K562 (cell line): ENCODE measurements at regions not wholly inside any gene's neighbourhood (a gene's known extent, or its start where the extent isn't known, plus 50 kb on each side); places are given as distances from the start of the nearest gene placed in this dataset.

ENCODE experiments used
- ATAC-seq: fragments of 200-7000 bp; cut with Tn5 transposase; 3 replicates; pipeline ENCODE4 v1.9.1; 2020; ENCODE audit warnings: moderate library complexity
- BruUV-seq: library from RNA; stranded (reverse); fragments of 400-500 nt; replicated peaks from 2 replicates; lab custom pipeline; 2021; lab: Mats Ljungman, UMichigan
- CTCF ChIA-PET: fragments of 300-600 bp; formaldehyde crosslinking; extraction: SDS; loops from one replicate; lab custom pipeline; 2021; ENCODE audit warnings: low intra/inter-chr PET ratio; lab: Yijun Ruan, JAX
- POLR2A ChIA-PET: fragments of 300-600, 350-650 bp; sonication (Branson Sonifier 250); formaldehyde crosslinking; extraction: SDS; loops from one replicate; lab custom pipeline; 2021; ENCODE audit warnings: antibody characterized with exemption, inconsistent platforms; lab: Yijun Ruan, JAX
- DNase-seq, 4 experiments: peaks; one replicate each; pipeline versions ENCODE4 v3.0.0 to v3.0.0-alpha.2; 2011 to 2018; ENCODE audit warnings: low spot score in 3 of 4, mixed read lengths in 3 of 4; ENCODE audit errors: extremely low read depth in 1 of 4
- FAIRE-seq: peaks from 2 replicates; lab custom pipeline; 2011; peaks lifted over from hg19 to GRCh38; lab: Jason Lieb, UNC
- H2AFZ ChIP-seq: 2 replicates; pipeline ENCODE4 v1.6.0; 2011; ENCODE audit warnings: low read depth, low read length, control low read depth, inconsistent platforms
- H3K27ac ChIP-seq: fragments of 200-600 bp; 3 replicates; pipeline ENCODE4 v1.8.0; 2011; ENCODE audit warnings: low read depth, mild to moderate bottlenecking, control low read depth, inconsistent platforms, low read length, moderate library complexity, mixed read lengths; ENCODE audit errors: extremely low read depth
- H3K27me3 ChIP-seq, 2 experiments: fragments of 300-600 bp in 1 of 2; 2 replicates in 1 of 2; 3 replicates in 1 of 2; pipeline versions ENCODE4 v1.6.0 to v1.8.0; 2011; ENCODE audit warnings: inconsistent platforms in 2 of 2, low read length in 2 of 2, mild to moderate bottlenecking in 1 of 2, mixed read lengths in 1 of 2, moderate library complexity in 1 of 2; ENCODE audit not compliant: control insufficient read depth in 2 of 2, insufficient read depth in 2 of 2
- H3K36me3 ChIP-seq: fragments of 300-600 bp; 3 replicates; pipeline ENCODE4 v1.8.0; 2011; ENCODE audit warnings: mild to moderate bottlenecking, low read length, inconsistent platforms; ENCODE audit not compliant: control insufficient read depth, insufficient read depth
- H3K4me1 ChIP-seq, 2 experiments: fragments of 200-600 bp in 1 of 2; replicated peaks in 1 of 2; 2 replicates in 1 of 2; 3 replicates in 1 of 2; pipeline versions ENCODE4 v1.5.1 to v1.8.0; 2011; ENCODE audit warnings: inconsistent platforms in 2 of 2, low read length in 2 of 2, mild to moderate bottlenecking in 1 of 2, mixed read lengths in 1 of 2, moderate library complexity in 1 of 2; ENCODE audit not compliant: control insufficient read depth in 2 of 2, insufficient read depth in 2 of 2
- H3K4me2 ChIP-seq: 2 replicates; pipeline ENCODE4 v1.6.1; 2011; ENCODE audit warnings: low read length, control low read depth, inconsistent platforms, mixed read lengths; ENCODE audit not compliant: insufficient read depth
- H3K4me3 ChIP-seq: fragments of 200-600 bp; sonication (generic), shearing (Covaris generic); 2 replicates; pipeline ENCODE4 v1.5.1; 2016; ENCODE audit warnings: control low read depth, inconsistent platforms
- H3K79me2 ChIP-seq: fragments of 200-600 bp; 3 replicates; pipeline ENCODE4 v1.8.0; 2011; ENCODE audit warnings: low read length, inconsistent platforms; ENCODE audit not compliant: control insufficient read depth, insufficient read depth
- H3K9ac ChIP-seq, 2 experiments: 2 replicates each; pipeline versions ENCODE4 v1.6.0 to v1.6.1; 2011; ENCODE audit warnings: low read depth in 2 of 2, low read length in 2 of 2, control low read depth in 1 of 2, inconsistent platforms in 1 of 2, mild to moderate bottlenecking in 1 of 2, mixed read lengths in 1 of 2; ENCODE audit not compliant: insufficient read depth in 1 of 2
- H3K9me1 ChIP-seq: one replicate; pipeline ENCODE4 v1.6.0; 2011; ENCODE audit warnings: inconsistent platforms, mild to moderate bottlenecking, low read length, moderate library complexity; ENCODE audit not compliant: control insufficient read depth, insufficient read depth
- H3K9me3 ChIP-seq: replicated peaks from 2 replicates; pipeline ENCODE4 v1.5.1; 2011; ENCODE audit warnings: low read depth, low read length, inconsistent platforms; ENCODE audit not compliant: control insufficient read depth, insufficient read depth
- H4K20me1 ChIP-seq: replicated peaks from 2 replicates; pipeline ENCODE4 v1.6.1; 2011; ENCODE audit warnings: low read length, inconsistent platforms, mixed read lengths; ENCODE audit not compliant: control insufficient read depth, insufficient read depth
- CBFA2T2 ChIP-seq: fragments of 450-650 bp; conservative IDR thresholded peaks from 2 replicates; pipeline ENCODE4 v1.6.1; 2017; ENCODE audit warnings: mild to moderate bottlenecking
- CSDE1 ChIP-seq, 2 experiments: fragments of 450-650 bp; IDR thresholded peaks; 2 replicates each; pipeline ENCODE4 v1.6.1; 2016; ENCODE audit warnings: mild to moderate bottlenecking in 1 of 2
- FOSL1 ChIP-seq: fragments of 200-800 bp; sonication (Bioruptor generic); conservative IDR thresholded peaks from 2 replicates; pipeline ENCODE4 v1.6.1; 2016; ENCODE audit warnings: missing genetic modification characterization, missing compliant biosample characterization
- KLF1 ChIP-seq: fragments of 450-650 bp; IDR thresholded peaks from 2 replicates; pipeline ENCODE4 v1.6.1; 2016; ENCODE audit warnings: missing genetic modification characterization, missing compliant biosample characterization
- MAFG ChIP-seq: fragments of 450-650 bp; conservative IDR thresholded peaks from 2 replicates; pipeline ENCODE4 v1.6.1; 2016; ENCODE audit warnings: missing genetic modification characterization, missing compliant biosample characterization
- MTA3 ChIP-seq: fragments of 450-650 bp; formaldehyde crosslinking; IDR thresholded peaks from 2 replicates; pipeline ENCODE4 v1.6.1; 2017; ENCODE audit warnings: mild to moderate bottlenecking, borderline replicate concordance
- NRF1 ChIP-seq, 2 experiments: fragments of 450-650 bp; IDR thresholded peaks in 1 of 2; conservative IDR thresholded peaks in 1 of 2; 2 replicates each; pipeline ENCODE4 v1.6.1; 2014; ENCODE audit warnings: mild to moderate bottlenecking in 2 of 2
- RBM14 ChIP-seq: fragments of 200-400 bp; formaldehyde crosslinking; IDR thresholded peaks from 2 replicates; pipeline ENCODE4 v1.6.1; 2018; ENCODE audit warnings: low read depth, mild to moderate bottlenecking, low read length, moderate library complexity, borderline replicate concordance; ENCODE audit not compliant: insufficient read depth
- SAFB ChIP-seq: fragments of 200-400 bp; formaldehyde crosslinking; IDR thresholded peaks from 2 replicates; pipeline ENCODE4 v1.6.1; 2017; ENCODE audit warnings: low read depth, low read length, borderline replicate concordance
- SIRT6 ChIP-seq: IDR thresholded peaks from one replicate; pipeline ENCODE4 v1.6.1; 2012; ENCODE audit warnings: low read depth, mild to moderate bottlenecking, control low read depth, inconsistent platforms, low read length, moderate library complexity
- ZNF175 ChIP-seq: fragments of 200-800 bp; sonication (Bioruptor generic); IDR thresholded peaks from 2 replicates; pipeline ENCODE4 v1.6.1; 2016; ENCODE audit warnings: low read depth, mild to moderate bottlenecking, missing genetic modification characterization, missing compliant biosample characterization
- ZNF23 ChIP-seq: fragments of 250-450 bp; sonication (Bioruptor Pico); IDR thresholded peaks from 2 replicates; pipeline ENCODE4 v1.4.0; 2020; ENCODE audit warnings: mild to moderate bottlenecking
- ZNF232 ChIP-seq: sonication (generic); formaldehyde crosslinking; IDR thresholded peaks from 2 replicates; pipeline ENCODE4 v1.8.0; 2022; ENCODE audit warnings: mild to moderate bottlenecking, missing genetic modification reagents
- ZNF431 ChIP-seq: sonication (generic); formaldehyde crosslinking; IDR thresholded peaks from 2 replicates; pipeline ENCODE4 v1.8.0; 2022; ENCODE audit warnings: mild to moderate bottlenecking, missing genetic modification reagents
- ZNF589 ChIP-seq: fragments of 200-800 bp; sonication (Bioruptor generic); IDR thresholded peaks from 2 replicates; pipeline ENCODE4 v1.6.1; 2016; ENCODE audit warnings: low read depth, missing genetic modification characterization, missing compliant biosample characterization
- WGBS: fragments of 100-300 bp; shearing (Covaris generic); methylation state at CpG from one replicate; pipeline ENCODE4 v1.1.6; 2016; ENCODE audit warnings: low coverage, mixed read lengths; ENCODE audit not compliant: insufficient coverage; ENCODE audit errors: missing lambda C conversion rate; 5-methylcytosine and 5-hydroxymethylcytosine counted together
- in situ Hi-C: fragments of 300-500 bp; cut with MboI; formaldehyde crosslinking; loops from 4 replicates; pipeline ENCODE4 v1.15.0; 2018; ENCODE audit warnings: inconsistent platforms, mixed read lengths
- intact Hi-C: fragments of 100-400 bp; cut with micrococcal nuclease; formaldehyde crosslinking; loops from 2 replicates; pipeline ENCODE4 v1.14.2; 2022
- TF ChIP-seq, protein P1 (sequence below): fragments of 250-450 bp; sonication (Bioruptor Pico); IDR thresholded peaks from 2 replicates; pipeline ENCODE4 v1.8.0; 2022; ENCODE audit warnings: moderate library complexity, mild to moderate bottlenecking, inconsistent platforms
- TF ChIP-seq, protein P2 (sequence below): fragments of 200-800 bp; sonication (Bioruptor generic); IDR thresholded peaks from 2 replicates; pipeline ENCODE4 v1.6.1; 2017; ENCODE audit warnings: missing genetic modification characterization, missing compliant biosample characterization
- TF ChIP-seq, protein P3 (sequence below): IDR thresholded peaks from 2 replicates; pipeline ENCODE4 v1.6.1; 2012; ENCODE audit warnings: low read depth, low read length, improper control_type of control experiment, borderline replicate concordance

DNA sequence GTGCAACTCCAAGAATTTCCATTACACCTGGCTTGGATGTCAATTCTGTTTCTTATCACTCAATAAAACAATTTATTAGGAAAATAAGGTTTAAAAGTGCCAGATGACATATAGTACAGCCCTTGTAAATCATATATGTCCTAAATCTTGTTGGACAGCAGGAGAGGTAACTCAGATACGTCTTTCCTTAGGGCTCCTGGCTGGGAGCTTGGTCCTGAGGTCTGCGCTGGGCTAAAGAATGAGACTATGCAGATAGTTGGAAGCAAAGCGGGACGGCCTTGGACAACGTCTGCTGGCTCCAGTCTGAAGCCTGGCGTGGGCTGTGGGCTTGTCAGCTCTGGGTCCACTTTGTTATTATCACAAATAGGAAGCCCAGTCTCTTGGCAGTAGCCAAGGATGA is 377.0 kb downstream of the DLEU7 start:
- peaks cover 0 to 12% of the 10 kb centered on the region in 2 experiments; a peak in 3 of 5 replicates for H3K4me1 ChIP-seq
- FAIRE-seq (no peak), DNase-seq (no peak), ATAC-seq (no peak)
- H3K9ac ChIP-seq = no peak overlapping the region
- no peak overlapping the region for H3K4me3 ChIP-seq
- no peaks in the 10 kb centered on the region for H3K9me3 ChIP-seq
- no peaks in the 10 kb centered on the region for H3K79me2 ChIP-seq
- H3K9me1 ChIP-seq = no peaks in the 10 kb centered on the region
- no peak overlapping the region for H3K27ac ChIP-seq
- no peaks in the 10 kb centered on the region for H4K20me1 ChIP-seq
- ChIA-PET CTCF (no interaction called here), POLR2A (interaction anchor here (0.6 kb wide), 1 partner anchor 9 kb away, joined by 5 read pairs; no protein-coding TSS in a partner anchor)
- no peaks in the 10 kb centered on the region for H3K27me3 ChIP-seq
- no peak overlapping the region for H2AFZ ChIP-seq
- no peaks in the 10 kb centered on the region for H3K36me3 ChIP-seq
- intact Hi-C loops (no loop called here), in situ Hi-C loops (no loop called here)
- H3K4me2 ChIP-seq = no peak overlapping the region
- WGBS = 93% methylated on average over 5 of the region's 6 CpGs
- BruUV-seq = no TSS peak
- TF ChIP-seq SIRT6 = no peak
- no peak for TF ChIP-seq KLF1
- TF ChIP-seq RBM14 = no peak
- TF ChIP-seq, protein P1, sequence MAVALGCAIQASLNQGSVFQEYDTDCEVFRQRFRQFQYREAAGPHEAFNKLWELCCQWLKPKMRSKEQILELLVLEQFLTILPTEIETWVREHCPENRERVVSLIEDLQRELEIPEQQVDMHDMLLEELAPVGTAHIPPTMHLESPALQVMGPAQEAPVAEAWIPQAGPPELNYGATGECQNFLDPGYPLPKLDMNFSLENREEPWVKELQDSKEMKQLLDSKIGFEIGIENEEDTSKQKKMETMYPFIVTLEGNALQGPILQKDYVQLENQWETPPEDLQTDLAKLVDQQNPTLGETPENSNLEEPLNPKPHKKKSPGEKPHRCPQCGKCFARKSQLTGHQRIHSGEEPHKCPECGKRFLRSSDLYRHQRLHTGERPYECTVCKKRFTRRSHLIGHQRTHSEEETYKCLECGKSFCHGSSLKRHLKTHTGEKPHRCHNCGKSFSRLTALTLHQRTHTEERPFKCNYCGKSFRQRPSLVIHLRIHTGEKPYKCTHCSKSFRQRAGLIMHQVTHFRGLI (CRISPR knock-in tag) = no peak
- TF ChIP-seq ZNF589 (CRISPR knock-in tag) = no peak
- no peak for TF ChIP-seq MAFG (tag)
- no peak for TF ChIP-seq FOSL1 (tag)
- no peak for TF ChIP-seq ZNF23 (CRISPR knock-in tag)
- no peak for TF ChIP-seq ZNF232 (CRISPR knock-in tag)
- TF ChIP-seq, protein P2, sequence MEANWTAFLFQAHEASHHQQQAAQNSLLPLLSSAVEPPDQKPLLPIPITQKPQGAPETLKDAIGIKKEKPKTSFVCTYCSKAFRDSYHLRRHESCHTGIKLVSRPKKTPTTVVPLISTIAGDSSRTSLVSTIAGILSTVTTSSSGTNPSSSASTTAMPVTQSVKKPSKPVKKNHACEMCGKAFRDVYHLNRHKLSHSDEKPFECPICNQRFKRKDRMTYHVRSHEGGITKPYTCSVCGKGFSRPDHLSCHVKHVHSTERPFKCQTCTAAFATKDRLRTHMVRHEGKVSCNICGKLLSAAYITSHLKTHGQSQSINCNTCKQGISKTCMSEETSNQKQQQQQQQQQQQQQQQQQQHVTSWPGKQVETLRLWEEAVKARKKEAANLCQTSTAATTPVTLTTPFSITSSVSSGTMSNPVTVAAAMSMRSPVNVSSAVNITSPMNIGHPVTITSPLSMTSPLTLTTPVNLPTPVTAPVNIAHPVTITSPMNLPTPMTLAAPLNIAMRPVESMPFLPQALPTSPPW (CRISPR knock-in tag) = no peak
- no peak for TF ChIP-seq NRF1 (conservative IDR thresholded peaks at IDR 0.05 in 1 of 2, IDR thresholded peaks at IDR 0.05 in 1 of 2)
- TF ChIP-seq CBFA2T2 = no peak
- TF ChIP-seq ZNF431 (CRISPR knock-in tag) = no peak
- TF ChIP-seq MTA3 = no peak
- no peak for TF ChIP-seq SAFB
- no peak for TF ChIP-seq ZNF175
- TF ChIP-seq CSDE1 (IDR thresholded peaks at IDR 0.05) = no peak
- TF ChIP-seq, protein P3, sequence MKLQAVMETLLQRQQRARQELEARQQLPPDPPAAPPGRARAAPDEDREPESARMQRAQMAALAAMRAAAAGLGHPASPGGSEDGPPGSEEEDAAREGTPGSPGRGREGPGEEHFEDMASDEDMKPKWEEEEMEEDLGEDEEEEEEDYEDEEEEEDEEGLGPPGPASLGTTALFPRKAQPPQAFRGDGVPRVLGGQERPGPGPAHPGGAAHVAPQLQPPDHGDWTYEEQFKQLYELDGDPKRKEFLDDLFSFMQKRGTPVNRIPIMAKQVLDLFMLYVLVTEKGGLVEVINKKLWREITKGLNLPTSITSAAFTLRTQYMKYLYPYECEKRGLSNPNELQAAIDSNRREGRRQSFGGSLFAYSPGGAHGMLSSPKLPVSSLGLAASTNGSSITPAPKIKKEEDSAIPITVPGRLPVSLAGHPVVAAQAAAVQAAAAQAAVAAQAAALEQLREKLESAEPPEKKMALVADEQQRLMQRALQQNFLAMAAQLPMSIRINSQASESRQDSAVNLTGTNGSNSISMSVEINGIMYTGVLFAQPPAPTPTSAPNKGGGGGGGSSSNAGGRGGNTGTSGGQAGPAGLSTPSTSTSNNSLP = no peak
